SK-N-SH treated with all-trans-retinoic acid at 6 μM for 48 hours (cell line): ENCODE measurements at regions not wholly inside any gene's neighbourhood (a gene's known extent, or its start where the extent isn't known, plus 50 kb on each side); places are given as distances from the start of the nearest gene placed in this dataset.

ENCODE experiments used
- ATAC-seq: fragments of 200-7000 bp; cut with Tn5 transposase; 3 replicates; pipeline ENCODE4 v1.9.1; 2020; ENCODE audit warnings: mild to moderate bottlenecking, moderate library complexity
- ARNTL ChIP-seq: fragments of 450-650 bp; formaldehyde crosslinking; IDR thresholded peaks from 2 replicates; pipeline ENCODE4 v1.5.0; 2020; ENCODE audit warnings: low read depth, mild to moderate bottlenecking, moderate library complexity, borderline replicate concordance
- CSDC2 ChIP-seq: fragments of 250-450 bp; sonication (Bioruptor Pico); IDR thresholded peaks from 2 replicates; pipeline ENCODE4 v1.5.0; 2020; ENCODE audit warnings: mild to moderate bottlenecking, moderate library complexity
- ESRRG ChIP-seq: fragments of 250-450 bp; sonication (Bioruptor Pico); IDR thresholded peaks from 2 replicates; pipeline ENCODE4 v1.6.1; 2021; ENCODE audit warnings: mild to moderate bottlenecking
- GLIS3 ChIP-seq: fragments of 250-450 bp; sonication (Bioruptor Pico); IDR thresholded peaks from 2 replicates; pipeline ENCODE4 v1.5.0; 2020; ENCODE audit warnings: mild to moderate bottlenecking, moderate library complexity
- ISL1 ChIP-seq: fragments of 250-450 bp; sonication (Bioruptor Pico); IDR thresholded peaks from 2 replicates; pipeline ENCODE4 v2.1.2; 2022; ENCODE audit warnings: mild to moderate bottlenecking, moderate library complexity
- OSR1 ChIP-seq: fragments of 250-450 bp; sonication (Bioruptor Pico); IDR thresholded peaks from 2 replicates; pipeline ENCODE4 v1.8.0; 2022; ENCODE audit warnings: moderate library complexity, mild to moderate bottlenecking, inconsistent platforms
- POU6F1 ChIP-seq: fragments of 250-450 bp; sonication (Bioruptor Pico); IDR thresholded peaks from 2 replicates; pipeline ENCODE4 v1.8.0; 2021; ENCODE audit warnings: low read depth, mild to moderate bottlenecking, moderate library complexity, borderline replicate concordance
- SNAI2 ChIP-seq: fragments of 250-450 bp; sonication (Bioruptor Pico); IDR thresholded peaks from 2 replicates; pipeline ENCODE4 v1.5.0; 2020; ENCODE audit warnings: mild to moderate bottlenecking, moderate library complexity
- TCF4 ChIP-seq: fragments of 250-450 bp; sonication (Bioruptor Pico); IDR thresholded peaks from 2 replicates; pipeline ENCODE4 v1.8.0; 2021; ENCODE audit warnings: mild to moderate bottlenecking, moderate library complexity, borderline replicate concordance
- ZC3H10 ChIP-seq: fragments of 250-450 bp; sonication (Bioruptor Pico); IDR thresholded peaks from 2 replicates; pipeline ENCODE4 v1.5.1; 2021; ENCODE audit warnings: mild to moderate bottlenecking, moderate library complexity
- ZFP3 ChIP-seq: fragments of 250-450 bp; sonication (Bioruptor Pico); IDR thresholded peaks from 2 replicates; pipeline ENCODE4 v1.5.0; 2020; ENCODE audit warnings: mild to moderate bottlenecking, moderate library complexity
- ZNF70 ChIP-seq: fragments of 450-650 bp; formaldehyde crosslinking; IDR thresholded peaks from 2 replicates; pipeline ENCODE4 v1.5.0; 2020; ENCODE audit warnings: mild to moderate bottlenecking, moderate library complexity
- ZNF8 ChIP-seq: fragments of 450-650 bp; formaldehyde crosslinking; IDR thresholded peaks from 2 replicates; pipeline ENCODE4 v1.5.0; 2020; ENCODE audit warnings: mild to moderate bottlenecking, moderate library complexity
- TF ChIP-seq, protein P1 (sequence below): fragments of 250-450 bp; sonication (Bioruptor Pico); IDR thresholded peaks from 2 replicates; pipeline ENCODE4 v1.5.0; 2020; ENCODE audit warnings: mild to moderate bottlenecking, moderate library complexity
- TF ChIP-seq, protein P2 (sequence below): fragments of 250-450 bp; sonication (Bioruptor Pico); IDR thresholded peaks from 2 replicates; pipeline ENCODE4 v1.5.1; 2021; ENCODE audit warnings: mild to moderate bottlenecking, moderate library complexity
- TF ChIP-seq, protein P3 (sequence below): fragments of 250-450 bp; sonication (Bioruptor Pico); IDR thresholded peaks from 2 replicates; pipeline ENCODE4 v1.8.0; 2020; ENCODE audit warnings: mild to moderate bottlenecking, moderate library complexity, borderline replicate concordance

DNA sequence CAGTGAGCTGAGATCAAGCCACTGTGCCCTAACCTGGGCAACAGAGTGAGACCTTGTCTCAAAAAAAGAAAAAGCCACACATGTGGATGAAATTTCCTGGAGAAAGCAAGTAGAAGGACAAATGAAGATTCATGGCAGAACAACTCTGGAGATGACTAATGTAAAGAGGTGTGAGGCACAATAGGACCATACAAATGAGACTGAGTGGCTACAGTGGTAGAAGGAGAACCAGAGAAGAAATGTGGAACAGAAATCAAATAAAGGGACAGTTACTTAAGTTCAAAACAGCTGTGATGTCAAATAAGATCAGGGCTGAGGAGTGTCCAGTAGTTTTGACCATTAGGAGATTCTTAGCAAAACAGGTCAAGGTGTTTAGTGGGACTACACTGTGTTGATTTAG, 130.9 kb upstream of the CDK6 start:
- ATAC-seq: no peak
- TF ChIP-seq, protein P1, sequence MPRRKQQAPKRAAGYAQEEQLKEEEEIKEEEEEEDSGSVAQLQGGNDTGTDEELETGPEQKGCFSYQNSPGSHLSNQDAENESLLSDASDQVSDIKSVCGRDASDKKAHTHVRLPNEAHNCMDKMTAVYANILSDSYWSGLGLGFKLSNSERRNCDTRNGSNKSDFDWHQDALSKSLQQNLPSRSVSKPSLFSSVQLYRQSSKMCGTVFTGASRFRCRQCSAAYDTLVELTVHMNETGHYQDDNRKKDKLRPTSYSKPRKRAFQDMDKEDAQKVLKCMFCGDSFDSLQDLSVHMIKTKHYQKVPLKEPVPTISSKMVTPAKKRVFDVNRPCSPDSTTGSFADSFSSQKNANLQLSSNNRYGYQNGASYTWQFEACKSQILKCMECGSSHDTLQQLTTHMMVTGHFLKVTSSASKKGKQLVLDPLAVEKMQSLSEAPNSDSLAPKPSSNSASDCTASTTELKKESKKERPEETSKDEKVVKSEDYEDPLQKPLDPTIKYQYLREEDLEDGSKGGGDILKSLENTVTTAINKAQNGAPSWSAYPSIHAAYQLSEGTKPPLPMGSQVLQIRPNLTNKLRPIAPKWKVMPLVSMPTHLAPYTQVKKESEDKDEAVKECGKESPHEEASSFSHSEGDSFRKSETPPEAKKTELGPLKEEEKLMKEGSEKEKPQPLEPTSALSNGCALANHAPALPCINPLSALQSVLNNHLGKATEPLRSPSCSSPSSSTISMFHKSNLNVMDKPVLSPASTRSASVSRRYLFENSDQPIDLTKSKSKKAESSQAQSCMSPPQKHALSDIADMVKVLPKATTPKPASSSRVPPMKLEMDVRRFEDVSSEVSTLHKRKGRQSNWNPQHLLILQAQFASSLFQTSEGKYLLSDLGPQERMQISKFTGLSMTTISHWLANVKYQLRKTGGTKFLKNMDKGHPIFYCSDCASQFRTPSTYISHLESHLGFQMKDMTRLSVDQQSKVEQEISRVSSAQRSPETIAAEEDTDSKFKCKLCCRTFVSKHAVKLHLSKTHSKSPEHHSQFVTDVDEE (CRISPR knock-in tag): no peak
- TF ChIP-seq, protein P2, sequence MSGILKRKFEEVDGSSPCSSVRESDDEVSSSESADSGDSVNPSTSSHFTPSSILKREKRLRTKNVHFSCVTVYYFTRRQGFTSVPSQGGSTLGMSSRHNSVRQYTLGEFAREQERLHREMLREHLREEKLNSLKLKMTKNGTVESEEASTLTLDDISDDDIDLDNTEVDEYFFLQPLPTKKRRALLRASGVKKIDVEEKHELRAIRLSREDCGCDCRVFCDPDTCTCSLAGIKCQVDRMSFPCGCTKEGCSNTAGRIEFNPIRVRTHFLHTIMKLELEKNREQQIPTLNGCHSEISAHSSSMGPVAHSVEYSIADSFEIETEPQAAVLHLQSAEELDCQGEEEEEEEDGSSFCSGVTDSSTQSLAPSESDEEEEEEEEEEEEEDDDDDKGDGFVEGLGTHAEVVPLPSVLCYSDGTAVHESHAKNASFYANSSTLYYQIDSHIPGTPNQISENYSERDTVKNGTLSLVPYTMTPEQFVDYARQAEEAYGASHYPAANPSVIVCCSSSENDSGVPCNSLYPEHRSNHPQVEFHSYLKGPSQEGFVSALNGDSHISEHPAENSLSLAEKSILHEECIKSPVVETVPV (CRISPR knock-in tag): no peak
- TF ChIP-seq GLIS3 (no peak), ESRRG (no peak), OSR1 (CRISPR knock-in tag) (no peak), ZNF8 (CRISPR knock-in tag) (no peak), SNAI2 (CRISPR knock-in tag) (no peak), ARNTL (no peak), ZC3H10 (CRISPR knock-in tag) (no peak), ZNF70 (CRISPR knock-in tag) (no peak), ISL1 (CRISPR knock-in tag) (no peak)
- TF ChIP-seq, protein P3, sequence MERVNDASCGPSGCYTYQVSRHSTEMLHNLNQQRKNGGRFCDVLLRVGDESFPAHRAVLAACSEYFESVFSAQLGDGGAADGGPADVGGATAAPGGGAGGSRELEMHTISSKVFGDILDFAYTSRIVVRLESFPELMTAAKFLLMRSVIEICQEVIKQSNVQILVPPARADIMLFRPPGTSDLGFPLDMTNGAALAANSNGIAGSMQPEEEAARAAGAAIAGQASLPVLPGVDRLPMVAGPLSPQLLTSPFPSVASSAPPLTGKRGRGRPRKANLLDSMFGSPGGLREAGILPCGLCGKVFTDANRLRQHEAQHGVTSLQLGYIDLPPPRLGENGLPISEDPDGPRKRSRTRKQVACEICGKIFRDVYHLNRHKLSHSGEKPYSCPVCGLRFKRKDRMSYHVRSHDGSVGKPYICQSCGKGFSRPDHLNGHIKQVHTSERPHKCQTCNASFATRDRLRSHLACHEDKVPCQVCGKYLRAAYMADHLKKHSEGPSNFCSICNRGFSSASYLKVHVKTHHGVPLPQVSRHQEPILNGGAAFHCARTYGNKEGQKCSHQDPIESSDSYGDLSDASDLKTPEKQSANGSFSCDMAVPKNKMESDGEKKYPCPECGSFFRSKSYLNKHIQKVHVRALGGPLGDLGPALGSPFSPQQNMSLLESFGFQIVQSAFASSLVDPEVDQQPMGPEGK: no peak

DNA sequence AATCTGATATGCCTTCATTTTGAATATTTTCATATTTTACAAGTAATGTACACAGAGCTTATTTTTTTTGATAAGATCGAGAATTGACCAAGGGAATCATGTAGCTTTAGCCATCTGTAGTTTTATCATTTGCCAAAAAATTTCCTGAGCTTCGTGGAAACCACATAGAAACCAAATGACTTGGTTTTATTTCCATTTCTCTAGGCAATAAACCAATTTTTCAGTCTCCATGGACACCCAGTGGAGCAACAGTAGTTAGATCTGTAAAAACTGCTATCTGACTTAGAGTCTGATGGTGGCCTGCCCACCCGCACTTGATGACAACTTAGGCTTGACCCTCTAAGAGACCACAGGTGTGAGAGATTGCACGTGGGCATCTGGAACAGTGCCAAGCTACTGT, 127.8 kb upstream of the CDK6 start:
- ATAC-seq: no peak
- no peak for TF ChIP-seq TCF4 (CRISPR knock-in tag)
- TF ChIP-seq POU6F1 (CRISPR knock-in tag): no peak
- TF ChIP-seq, protein P2 (CRISPR knock-in tag): no peak
- TF ChIP-seq OSR1 (CRISPR knock-in tag): no peak
- no peak for TF ChIP-seq ZFP3 (CRISPR knock-in tag)
- TF ChIP-seq CSDC2 (CRISPR knock-in tag): no peak
- TF ChIP-seq ISL1 (CRISPR knock-in tag): no peak
- TF ChIP-seq, protein P3: no peak
- TF ChIP-seq, protein P1 (CRISPR knock-in tag): no peak
- no peak for TF ChIP-seq ZNF8 (CRISPR knock-in tag)
- TF ChIP-seq, all 23 proteins: peak for 0
